Forelimb muscle (tissue), 1 donor: ENCODE measurements at regions not wholly inside any gene's neighbourhood (a gene's known extent, or its start where the extent isn't known, plus 50 kb on each side); places are given as distances from the start of the nearest gene placed in this dataset.

Source experiments
- DNase-seq: peaks from one replicate; pipeline ENCODE4 v3.0.0-alpha.2; 2013; ENCODE audit warnings: low read depth

DNA sequence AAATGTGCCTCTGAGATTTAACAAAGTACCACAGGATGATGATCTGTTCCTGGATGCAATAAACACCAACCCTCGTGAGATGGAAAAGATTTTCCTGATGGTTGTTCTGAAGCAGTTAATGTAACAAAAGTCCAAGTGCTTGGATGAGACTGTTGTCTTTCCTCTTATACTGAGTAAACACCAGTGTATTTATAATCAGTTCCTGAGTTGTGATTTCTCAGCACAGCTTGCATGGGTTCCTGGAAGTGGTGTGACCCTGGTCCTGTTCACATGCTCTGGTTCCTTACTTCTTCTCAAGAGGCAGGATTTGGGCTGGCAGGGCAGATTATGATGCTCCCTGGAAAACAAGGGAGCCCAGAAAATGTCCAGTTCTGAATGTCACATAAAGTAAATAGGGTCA is 208.2 kb upstream of the USP24 start:
- no peak for DNase-seq

DNA sequence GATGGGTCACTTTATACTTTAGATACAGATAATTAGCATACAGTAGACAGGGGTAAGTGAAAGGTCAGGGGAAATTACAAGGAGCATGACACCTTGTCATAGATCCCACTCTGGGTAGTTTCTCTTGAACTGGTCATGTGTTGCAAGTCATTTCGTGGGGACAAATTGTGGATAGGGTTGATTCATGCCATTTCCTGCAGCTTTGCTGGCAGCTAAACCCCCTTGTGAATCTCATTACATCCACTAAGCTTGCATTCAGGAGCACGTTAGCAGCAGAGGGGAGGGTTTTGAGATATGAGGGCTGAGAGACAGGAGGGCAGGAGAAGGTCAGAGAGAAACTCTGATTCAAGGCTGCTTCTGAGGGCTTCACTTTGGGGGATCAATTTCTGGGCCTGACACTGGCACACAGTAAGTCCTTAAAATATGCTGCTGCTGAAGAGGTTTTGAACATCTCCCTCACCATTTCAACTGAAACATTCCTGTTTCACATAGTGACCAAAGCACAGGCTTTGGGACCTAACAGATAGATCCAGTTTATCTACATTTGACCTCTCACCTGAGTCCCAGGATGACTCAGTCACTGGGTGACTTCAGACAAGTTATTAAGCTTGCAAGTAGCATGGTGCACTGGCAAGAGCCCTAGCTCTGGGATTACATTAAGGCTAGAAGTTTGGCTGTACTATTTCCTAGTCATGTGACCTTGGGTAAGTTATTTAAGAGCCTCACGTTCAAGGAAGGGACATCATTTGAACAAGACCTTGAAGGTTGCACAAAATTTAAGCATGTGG is 206.0 kb upstream of the USP24 start:
- DNase-seq = no peak

DNA sequence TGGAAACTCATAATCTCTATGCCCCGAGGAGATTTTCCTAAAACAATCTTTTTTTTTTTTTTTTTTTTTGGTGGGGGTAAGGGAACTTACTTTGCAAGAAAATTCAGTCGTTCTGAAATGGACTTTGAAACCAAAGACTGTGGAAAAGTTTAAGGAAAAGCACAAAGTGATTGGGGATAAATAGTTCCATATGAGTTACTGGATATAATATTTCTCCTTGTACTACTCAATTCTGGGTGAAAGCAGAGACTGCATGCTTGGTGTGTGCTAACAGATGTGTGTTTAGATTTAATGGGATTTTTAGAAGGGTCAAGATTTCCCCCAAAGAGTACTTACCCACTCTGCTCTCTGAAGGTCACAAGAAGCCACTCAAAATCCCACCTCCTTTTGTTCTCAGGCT is 204.9 kb upstream of the USP24 start:
- no peak for DNase-seq

DNA sequence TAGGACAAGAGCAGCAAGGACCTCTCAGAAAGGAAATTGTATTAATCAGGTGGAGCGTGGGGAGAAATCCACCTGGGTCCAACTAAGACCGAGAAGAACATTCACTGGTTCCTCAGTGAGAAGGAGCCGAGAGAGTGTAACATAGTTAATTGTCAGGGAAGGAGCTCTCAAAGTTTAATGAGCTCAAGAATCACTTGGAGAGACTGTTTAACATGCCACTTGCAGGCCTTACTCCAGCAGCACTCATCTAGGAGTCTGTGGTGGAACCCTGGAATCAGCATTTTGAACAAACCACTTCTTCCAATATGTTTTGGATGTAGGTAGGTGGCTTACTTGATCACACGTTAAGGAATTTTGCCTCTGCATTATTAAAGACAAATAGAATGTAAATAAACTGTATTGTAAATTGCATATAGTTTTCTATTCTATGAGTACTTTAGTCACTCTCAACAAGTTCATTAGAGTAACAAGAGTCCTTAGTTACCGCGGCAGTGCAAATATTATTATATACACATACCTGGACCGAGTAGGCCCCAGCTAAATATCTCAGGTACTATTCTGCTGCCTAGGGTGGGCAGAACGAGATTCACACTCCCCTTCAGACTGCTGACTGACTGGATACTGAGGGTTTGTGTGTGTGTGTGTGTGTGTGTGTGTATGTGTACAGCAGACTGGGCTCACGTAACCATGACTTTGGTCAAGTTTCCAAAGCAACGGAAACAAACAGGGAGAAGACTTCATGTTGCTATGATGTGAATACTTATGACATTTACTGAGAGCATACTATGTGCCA is 203.2 kb upstream of the USP24 start:
- no peak for DNase-seq

DNA sequence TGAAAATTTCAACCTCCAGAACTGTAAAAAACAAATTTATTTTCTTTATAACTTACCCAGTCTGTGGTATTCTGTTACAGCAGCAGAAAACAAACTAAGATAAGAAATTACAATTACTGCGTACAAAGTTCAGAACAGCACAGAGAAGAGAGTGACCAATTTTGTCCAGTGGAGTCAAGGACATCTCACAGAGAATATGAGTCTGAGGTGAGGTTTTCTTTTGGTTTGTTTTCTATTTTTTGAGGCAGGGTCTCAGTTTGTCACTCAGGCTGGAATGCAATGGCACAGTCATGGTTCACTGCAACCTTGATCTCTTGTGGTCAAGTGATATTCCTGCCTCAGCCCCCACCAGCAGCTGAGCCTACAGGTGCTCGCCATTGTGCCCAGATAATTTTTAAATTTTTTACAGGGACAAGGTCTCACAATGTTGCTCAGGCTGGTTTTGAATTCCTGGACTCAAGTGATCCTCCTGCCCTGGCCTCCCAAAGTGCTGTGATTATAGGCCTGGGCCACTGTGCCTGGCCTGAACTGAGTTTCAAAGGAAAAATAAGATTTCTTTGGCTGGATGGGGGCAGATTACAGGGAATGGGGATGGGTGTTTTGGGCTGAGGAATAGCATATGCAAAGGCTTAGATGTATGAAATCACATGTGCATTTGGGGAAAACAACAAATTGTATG is 201.1 kb upstream of the USP24 start:
- no peak for DNase-seq

- DNase-seq = no peak
Measured at GRCh38 chr1:55413286-55413685, 198.1 kb upstream of the USP24 start.

GRCh38 chr1:55412060-55412459 is 196.9 kb upstream of the USP24 start:
- DNase-seq = no peak

- DNase-seq = no peak
Measured at GRCh38 chr1:55402671-55403464, 187.7 kb upstream of the USP24 start.

- DNase-seq = no peak
Measured at GRCh38 chr1:55402142-55402541, 187.0 kb upstream of the USP24 start.

DNA sequence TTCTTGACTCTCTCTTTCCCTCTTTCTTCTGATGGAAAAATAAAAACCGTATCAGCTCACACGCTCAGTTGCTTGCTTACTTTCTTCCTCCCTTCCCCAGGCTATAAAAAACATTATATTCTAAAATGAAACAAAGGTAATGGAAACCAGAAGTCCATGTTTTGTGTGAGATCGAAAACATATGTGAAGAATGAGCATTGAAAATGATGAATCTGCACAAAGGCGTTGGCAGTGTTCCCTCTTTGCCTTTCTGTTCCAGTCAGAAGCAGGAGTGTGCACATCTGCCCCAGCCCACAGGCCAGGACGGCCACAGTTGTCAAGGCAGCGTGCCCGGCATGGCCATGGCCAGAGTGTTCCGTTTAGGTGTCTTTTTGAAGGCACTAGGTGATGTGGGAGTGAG is 185.3 kb upstream of the USP24 start:
- DNase-seq = peak; percentile 91

- no peak for DNase-seq
Measured at GRCh38 chr1:55399346-55399745, 184.2 kb upstream of the USP24 start.

DNA sequence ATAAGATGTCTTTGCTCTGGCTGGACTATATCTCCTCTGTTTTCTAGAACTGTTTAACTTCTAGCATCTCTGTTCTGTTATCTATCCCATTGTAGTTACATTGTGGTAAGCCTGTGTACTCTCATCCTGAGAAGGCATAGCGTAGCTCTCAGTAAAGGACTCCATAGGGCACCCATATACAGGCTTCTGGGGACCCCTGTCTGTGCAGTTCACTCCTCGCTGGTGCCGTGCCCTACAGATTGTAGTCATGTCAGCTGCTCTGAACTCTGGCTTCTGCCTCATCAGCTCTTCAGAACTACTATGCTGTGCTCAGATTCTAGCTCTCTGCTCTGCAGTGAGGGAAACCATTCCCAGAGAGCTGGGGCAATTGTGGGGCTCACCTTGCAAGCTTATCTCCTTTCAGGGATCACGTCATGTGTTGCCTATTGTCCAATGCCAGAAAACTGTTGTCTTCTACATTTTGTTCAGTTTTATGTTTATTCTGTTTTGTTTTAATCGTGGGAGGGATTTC is 181.3 kb upstream of the USP24 start:
- DNase-seq = no peak

GRCh38 chr1:55388960-55389359 is 173.8 kb upstream of the USP24 start:
- DNase-seq = no peak

DNA sequence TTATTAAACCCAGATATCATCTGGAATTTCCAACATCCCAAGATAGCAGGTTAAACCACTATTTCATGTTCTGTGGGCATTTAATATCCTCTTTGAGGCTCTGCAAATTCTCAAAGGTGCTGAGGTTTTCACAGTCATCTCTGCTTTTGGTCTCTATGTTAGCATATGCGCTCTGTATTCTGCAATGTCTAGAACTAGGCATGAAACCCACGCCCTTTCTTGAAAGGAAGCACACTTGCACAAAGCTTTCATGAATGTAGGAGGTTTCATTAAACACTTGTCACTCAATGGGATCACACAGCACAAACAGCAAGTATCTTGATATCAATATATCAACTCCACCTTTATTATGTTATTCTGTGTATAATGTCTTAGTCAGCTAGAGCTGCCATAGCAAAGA is 172.0 kb upstream of the USP24 start:
- DNase-seq = no peak

DNA sequence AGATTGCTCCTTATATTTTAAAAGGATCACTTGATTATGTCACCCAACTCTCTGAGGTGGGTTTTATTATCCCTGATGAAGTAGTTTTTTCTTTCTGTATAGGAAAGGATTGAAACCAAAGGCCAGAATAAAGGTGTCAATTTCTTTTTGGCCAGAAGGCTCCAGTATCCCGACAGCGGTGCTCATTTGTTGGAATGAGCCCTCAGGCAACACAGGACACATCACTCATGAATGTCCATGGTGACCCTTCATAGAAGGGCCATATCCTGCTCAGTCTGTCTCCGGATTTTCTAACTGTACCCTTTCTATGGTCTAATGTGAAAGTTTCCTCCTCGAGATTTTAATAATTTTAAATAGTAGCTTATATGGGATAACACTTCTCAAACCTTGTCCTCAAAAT is 171.3 kb upstream of the USP24 start:
- no peak for DNase-seq

- no peak for DNase-seq
Measured at GRCh38 chr1:55385402-55386018, 170.3 kb upstream of the USP24 start.

DNA sequence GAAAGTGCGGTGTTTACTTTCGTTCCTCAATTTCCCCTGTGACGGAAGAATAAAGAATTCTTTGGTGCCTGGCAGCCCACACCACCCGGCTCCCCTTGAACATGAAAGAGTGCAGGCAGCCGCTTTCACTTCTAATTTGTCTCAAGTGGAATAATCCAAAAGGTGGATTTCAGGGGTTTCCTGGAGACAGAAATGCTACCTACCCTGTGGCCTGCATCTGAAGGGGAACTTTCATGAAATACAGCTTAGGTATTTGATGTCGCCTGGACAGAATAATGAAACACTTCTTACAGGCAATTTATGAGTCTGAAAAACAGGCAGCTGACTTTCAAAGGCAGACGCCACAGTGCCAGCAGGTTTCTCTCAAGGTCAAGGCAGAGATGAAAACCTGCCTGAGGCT is 169.5 kb upstream of the USP24 start:
- DNase-seq = no peak

- DNase-seq = no peak
Measured at GRCh38 chr1:55382806-55383305, 167.7 kb upstream of the USP24 start.

GRCh38 chr1:55381983-55382382 is 166.8 kb upstream of the USP24 start:
- no peak for DNase-seq

- no peak for DNase-seq
Measured at GRCh38 chr1:55381491-55381890, 166.3 kb upstream of the USP24 start.

GRCh38 chr1:55380355-55380970 is 165.3 kb upstream of the USP24 start:
- DNase-seq = peak; percentile 80
